OCI-LY7 (cell line): ENCODE measurements at regions not wholly inside any gene's neighbourhood (a gene's known extent, or its start where the extent isn't known, plus 50 kb on each side); places are given as distances from the start of the nearest gene placed in this dataset.

Experiments
- BruUV-seq: library from RNA; stranded (reverse); fragments of 400-500 nt; replicated peaks from 2 replicates; lab custom pipeline; 2021; lab: Mats Ljungman, UMichigan
- CTCF ChIA-PET: fragments of 300-600 bp; sonication (Branson Sonifier 250); formaldehyde crosslinking; loops from one replicate; lab custom pipeline; 2022; ENCODE audit warnings: antibody characterized with exemption; ENCODE audit not compliant: unreplicated experiment; lab: Charles Lee
- POLR2A ChIA-PET: fragments of 300-600 bp; sonication (Branson Sonifier 250); formaldehyde crosslinking; loops from one replicate; lab custom pipeline; 2022; ENCODE audit warnings: antibody characterized with exemption; lab: Charles Lee
- DNase-seq: peaks from one replicate; pipeline ENCODE4 v3.0.0-alpha.2; 2015; ENCODE audit warnings: low spot score
- H2AFZ ChIP-seq: fragments of 200-600 bp; sonication (generic), shearing (Covaris generic); 2 replicates; pipeline ENCODE4 v1.6.1; 2014; ENCODE audit warnings: mild to moderate bottlenecking, antibody characterized with exemption, low read length, moderate library complexity
- H3K27ac ChIP-seq: fragments of 200-600 bp; sonication (generic); 2 replicates; pipeline ENCODE4 v1.5.1; 2014; ENCODE audit warnings: mixed run types, low read depth, mild to moderate bottlenecking, moderate library complexity, low read length, inconsistent platforms; ENCODE audit not compliant: poor library complexity, severe bottlenecking
- H3K36me3 ChIP-seq: fragments of 200-600 bp; sonication (generic); 2 replicates; pipeline ENCODE4 v1.6.1; 2014; ENCODE audit warnings: mild to moderate bottlenecking, antibody characterized with exemption, low read length, moderate library complexity, mixed read lengths; ENCODE audit not compliant: insufficient read depth
- H3K4me1 ChIP-seq: fragments of 200-600 bp; sonication (generic); 2 replicates; pipeline ENCODE4 v1.5.1; 2014; ENCODE audit warnings: mild to moderate bottlenecking, low read length; ENCODE audit not compliant: insufficient read depth, poor library complexity, severe bottlenecking
- H3K4me2 ChIP-seq: fragments of 200-600 bp; sonication (generic); 2 replicates; pipeline ENCODE4 v1.6.1; 2014; ENCODE audit warnings: mild to moderate bottlenecking, low read length
- H3K4me3 ChIP-seq: fragments of 200-600 bp; sonication (generic); 2 replicates; pipeline ENCODE4 v1.5.1; 2014; ENCODE audit warnings: mild to moderate bottlenecking, low read depth, low read length; ENCODE audit not compliant: poor library complexity, severe bottlenecking
- H3K79me2 ChIP-seq: fragments of 200-600 bp; sonication (generic); 2 replicates; pipeline ENCODE4 v1.6.1; 2016; ENCODE audit warnings: low read depth, mild to moderate bottlenecking, low read length, moderate library complexity, mixed read lengths; ENCODE audit not compliant: insufficient read depth
- H3K9me2 ChIP-seq: fragments of 200-600 bp; sonication (generic); 2 replicates; pipeline ENCODE4 v1.6.1; 2016; ENCODE audit warnings: mild to moderate bottlenecking, low read length, mixed read lengths; ENCODE audit not compliant: insufficient read depth
- H3K9me3 ChIP-seq: fragments of 200-600 bp; sonication (generic); 2 replicates; pipeline ENCODE4 v1.6.1; 2014; ENCODE audit warnings: mild to moderate bottlenecking, mixed run types, low read length, mixed read lengths
- H4K20me1 ChIP-seq: fragments of 200-600 bp; sonication (generic); 2 replicates; pipeline ENCODE4 v1.6.1; 2014; ENCODE audit warnings: mild to moderate bottlenecking, antibody characterized with exemption, low read length, moderate library complexity, mixed read lengths; ENCODE audit not compliant: insufficient read depth
- CTCF ChIP-seq: fragments of 200-600 bp; sonication (generic); conservative IDR thresholded peaks from 2 replicates; pipeline ENCODE4 v1.5.1; 2014; ENCODE audit warnings: mild to moderate bottlenecking, antibody characterized with exemption, low read length, moderate library complexity, mixed read lengths
- EZH2phosphoT487 ChIP-seq: fragments of 200-600 bp; sonication (generic); IDR thresholded peaks from 2 replicates; pipeline ENCODE4 v1.6.1; 2018; ENCODE audit warnings: low read depth, borderline replicate concordance, mild to moderate bottlenecking, mixed run types, antibody characterized with exemption, low read length, moderate library complexity, mixed read lengths
- intact Hi-C: fragments of 100-400 bp; cut with micrococcal nuclease; formaldehyde crosslinking; loops from one replicate; pipeline ENCODE4 v1.10.0; 2022; ENCODE audit not compliant: unreplicated experiment

DNA sequence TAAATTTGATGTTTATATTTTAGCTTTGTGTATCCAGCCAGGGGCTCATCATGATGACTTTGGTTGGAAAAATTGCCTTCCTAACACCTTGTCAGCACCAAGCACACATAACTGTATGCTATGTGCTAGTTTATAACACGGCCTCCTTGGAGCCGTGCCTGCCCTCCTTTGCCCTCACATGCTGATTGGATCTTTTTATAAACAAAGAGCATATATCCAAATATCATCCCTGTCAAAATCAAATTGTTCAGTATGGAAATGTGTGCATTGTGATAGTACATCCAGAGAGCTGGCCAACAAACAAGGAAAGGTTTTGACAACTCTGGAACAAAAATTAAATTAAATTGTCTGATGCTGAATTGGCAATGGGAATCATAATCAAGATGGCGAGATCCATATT lies 241.5 kb downstream of the DCDC2C start:
- no peak overlapping the region for H3K27ac ChIP-seq
- POLR2A ChIA-PET = interaction anchor here (1.3 kb wide), 1 partner anchor 10 kb away, joined by 3 read pairs; no protein-coding TSS in a partner anchor
- no peaks in the 10 kb centered on the region for H3K4me1 ChIP-seq

GRCh38 chr2:3948191-3948590 lies 244.8 kb downstream of the DCDC2C start:
- H3K9me3 ChIP-seq = no peaks in the 10 kb centered on the region

More for the DNA sequence above, 241.5 kb downstream of the DCDC2C start:
- BruUV-seq = no TSS peak
- Histone ChIP-seq H3K79me2 (no peaks in the 10 kb centered on the region), H3K4me3 (no peak overlapping the region), H4K20me1 (no peaks in the 10 kb centered on the region), H3K36me3 (no peaks in the 10 kb centered on the region), H3K9me3 (no peaks in the 10 kb centered on the region), H3K4me2 (no peak overlapping the region), H2AFZ (no peak overlapping the region), H3K9me2 (no peaks in the 10 kb centered on the region)
- DNase-seq = no peak
- intact Hi-C loops = no loop called here
- CTCF ChIA-PET = no interaction called here
- TF ChIP-seq CTCF = no peak

More at GRCh38 chr2:3948191-3948590, 244.8 kb downstream of the DCDC2C start:
- no peaks in the 10 kb centered on the region for H3K9me2 ChIP-seq
- CTCF ChIA-PET = no interaction called here
- intact Hi-C loops = no loop called here
- no peak overlapping the region for H2AFZ ChIP-seq
- H3K4me1 ChIP-seq = no peaks in the 10 kb centered on the region
- H3K4me3 ChIP-seq = no peak overlapping the region
- H3K36me3 ChIP-seq = no peaks in the 10 kb centered on the region
- TF ChIP-seq EZH2phosphoT487 = no peak
- TF ChIP-seq CTCF = no peak
- no peaks in the 10 kb centered on the region for H4K20me1 ChIP-seq
- no peak overlapping the region for H3K27ac ChIP-seq
- no TSS peak for BruUV-seq
- no peak overlapping the region for H3K4me2 ChIP-seq
- no peak for DNase-seq
- no peaks in the 10 kb centered on the region for H3K79me2 ChIP-seq
- POLR2A ChIA-PET = no interaction called here
